ENCODE measurements at regions not wholly inside any gene's neighbourhood (a gene's known extent, or its start where the extent isn't known, plus 50 kb on each side); places are given as distances from the start of the nearest gene placed in this dataset.
"Not testable (repeated sequence)": the region's sequence is repeated elsewhere in the genome, so short reads cannot be mapped to it uniquely, and the experiment has no call there.

- Histone ChIP-seq H3K36me3 (ENCODE audit: control insufficient read depth in 5 of 5, insufficient read depth in 5 of 5, low read length in 5 of 5) (no peaks in the 10 kb centered on the region), H3K27ac (ENCODE audit: low read depth, low read length) (no peak overlapping the region), H3K4me3 (ENCODE audit: low read depth in 1 of 5, low read length in 5 of 5) (no peak overlapping the region), H3K9me3 (ENCODE audit: control insufficient read depth in 5 of 5, low read length in 5 of 5) (peaks cover 0 to 10% (median 0%) of the 10 kb centered on the region in 5 donors), H3K27me3 (ENCODE audit: control insufficient read depth in 5 of 5, insufficient read depth in 4 of 5, low read length in 5 of 5) (no peaks in the 10 kb centered on the region), H3K4me1 (ENCODE audit: control insufficient read depth in 5 of 5, insufficient read depth in 5 of 5, low read length in 5 of 5) (no peaks in the 10 kb centered on the region), H3K9ac (ENCODE audit: low read length in 5 of 5) (no peak overlapping the region)
Measured at GRCh38 chr10:9051328-9051974, 997.0 kb downstream of the GATA3 start.

GRCh38 chr10:9052767-9053166 is 998.3 kb downstream of the GATA3 start:
- Histone ChIP-seq H3K27ac (ENCODE audit: low read depth, low read length) (no peak overlapping the region), H3K4me1 (ENCODE audit: control insufficient read depth in 5 of 5, insufficient read depth in 5 of 5, low read length in 5 of 5) (no peaks in the 10 kb centered on the region), H3K27me3 (ENCODE audit: control insufficient read depth in 5 of 5, insufficient read depth in 4 of 5, low read length in 5 of 5) (no peaks in the 10 kb centered on the region), H3K4me3 (ENCODE audit: low read depth in 1 of 5, low read length in 5 of 5) (no peak overlapping the region), H3K9me3 (ENCODE audit: control insufficient read depth in 5 of 5, low read length in 5 of 5) (peaks cover 0 to 12% (median 5%) of the 10 kb centered on the region in 5 donors), H3K36me3 (ENCODE audit: control insufficient read depth in 5 of 5, insufficient read depth in 5 of 5, low read length in 5 of 5) (no peaks in the 10 kb centered on the region), H3K9ac (ENCODE audit: low read length in 5 of 5) (no peak overlapping the region)

- no peaks in the 10 kb centered on the region for H3K27me3 ChIP-seq (ENCODE audit: control insufficient read depth in 5 of 5, insufficient read depth in 4 of 5, low read length in 5 of 5)
- H3K9me3 ChIP-seq (ENCODE audit: control insufficient read depth in 5 of 5, low read length in 5 of 5), result peaks cover 0 to 8% (median 0%) of the 10 kb centered on the region in 5 donors
- no peak overlapping the region for H3K4me3 ChIP-seq (ENCODE audit: low read depth in 1 of 5, low read length in 5 of 5)
- H3K4me1 ChIP-seq (ENCODE audit: control insufficient read depth in 5 of 5, insufficient read depth in 5 of 5, low read length in 5 of 5), result no peaks in the 10 kb centered on the region
- H3K36me3 ChIP-seq (ENCODE audit: control insufficient read depth in 5 of 5, insufficient read depth in 5 of 5, low read length in 5 of 5), result no peaks in the 10 kb centered on the region
- no peak overlapping the region for H3K9ac ChIP-seq (ENCODE audit: low read length in 5 of 5)
- H3K27ac ChIP-seq (ENCODE audit: low read depth, low read length), result no peak overlapping the region
Measured at GRCh38 chr10:9056521-9056920, 1002.0 kb downstream of the GATA3 start.

GRCh38 chr10:9057293-9057692 is 1002.8 kb downstream of the GATA3 start:
- not testable (repeated sequence) for H3K9me3 ChIP-seq (ENCODE audit: control insufficient read depth in 5 of 5, low read length in 5 of 5); H3K27me3 ChIP-seq (ENCODE audit: control insufficient read depth in 5 of 5, insufficient read depth in 4 of 5, low read length in 5 of 5); H3K4me1 ChIP-seq (ENCODE audit: control insufficient read depth in 5 of 5, insufficient read depth in 5 of 5, low read length in 5 of 5); H3K27ac ChIP-seq (ENCODE audit: low read depth, low read length); H3K36me3 ChIP-seq (ENCODE audit: control insufficient read depth in 5 of 5, insufficient read depth in 5 of 5, low read length in 5 of 5); H3K9ac ChIP-seq (ENCODE audit: low read length in 5 of 5); H3K4me3 ChIP-seq (ENCODE audit: low read depth in 1 of 5, low read length in 5 of 5)

GRCh38 chr10:9060314-9060713 is 1005.8 kb downstream of the GATA3 start:
- H3K9me3 ChIP-seq (ENCODE audit: control insufficient read depth in 5 of 5, low read length in 5 of 5), result peaks cover 0 to 6% (median 0%) of the 10 kb centered on the region in 5 donors
- no peak overlapping the region for H3K4me3 ChIP-seq (ENCODE audit: low read depth in 1 of 5, low read length in 5 of 5)

GRCh38 chr10:9061871-9062270 is 1007.4 kb downstream of the GATA3 start:
- no peak overlapping the region for H3K9ac ChIP-seq (ENCODE audit: low read length in 5 of 5)
- H3K27ac ChIP-seq (ENCODE audit: low read depth, low read length), result no peak overlapping the region
- H3K4me3 ChIP-seq (ENCODE audit: low read depth in 1 of 5, low read length in 5 of 5), result no peak overlapping the region
- peaks cover 0 to 3% (median 0%) of the 10 kb centered on the region in 5 donors for H3K9me3 ChIP-seq (ENCODE audit: control insufficient read depth in 5 of 5, low read length in 5 of 5)
- H3K36me3 ChIP-seq (ENCODE audit: control insufficient read depth in 5 of 5, insufficient read depth in 5 of 5, low read length in 5 of 5), result no peaks in the 10 kb centered on the region
- no peaks in the 10 kb centered on the region for H3K4me1 ChIP-seq (ENCODE audit: control insufficient read depth in 5 of 5, insufficient read depth in 5 of 5, low read length in 5 of 5)
- no peaks in the 10 kb centered on the region for H3K27me3 ChIP-seq (ENCODE audit: control insufficient read depth in 5 of 5, insufficient read depth in 4 of 5, low read length in 5 of 5)

More at GRCh38 chr10:9060314-9060713, 1005.8 kb downstream of the GATA3 start:
- Histone ChIP-seq H3K4me1 (ENCODE audit: control insufficient read depth in 5 of 5, insufficient read depth in 5 of 5, low read length in 5 of 5) (no peaks in the 10 kb centered on the region), H3K9ac (ENCODE audit: low read length in 5 of 5) (no peak overlapping the region), H3K27me3 (ENCODE audit: control insufficient read depth in 5 of 5, insufficient read depth in 4 of 5, low read length in 5 of 5) (no peaks in the 10 kb centered on the region), H3K36me3 (ENCODE audit: control insufficient read depth in 5 of 5, insufficient read depth in 5 of 5, low read length in 5 of 5) (no peaks in the 10 kb centered on the region), H3K27ac (ENCODE audit: low read depth, low read length) (no peak overlapping the region)

- Histone ChIP-seq H3K36me3 (ENCODE audit: control insufficient read depth in 5 of 5, insufficient read depth in 5 of 5, low read length in 5 of 5) (no peaks in the 10 kb centered on the region), H3K4me1 (ENCODE audit: control insufficient read depth in 5 of 5, insufficient read depth in 5 of 5, low read length in 5 of 5) (no peaks in the 10 kb centered on the region), H3K4me3 (ENCODE audit: low read depth in 1 of 5, low read length in 5 of 5) (no peak overlapping the region), H3K27ac (ENCODE audit: low read depth, low read length) (no peak overlapping the region), H3K27me3 (ENCODE audit: control insufficient read depth in 5 of 5, insufficient read depth in 4 of 5, low read length in 5 of 5) (no peaks in the 10 kb centered on the region), H3K9ac (ENCODE audit: low read length in 5 of 5) (no peak overlapping the region), H3K9me3 (ENCODE audit: control insufficient read depth in 5 of 5, low read length in 5 of 5) (peaks cover 0 to 3% (median 0%) of the 10 kb centered on the region in 5 donors)
Measured at GRCh38 chr10:9066152-9066551, 1011.7 kb downstream of the GATA3 start.

GRCh38 chr10:9068003-9068402 is 1013.5 kb downstream of the GATA3 start:
- Histone ChIP-seq H3K36me3 (ENCODE audit: control insufficient read depth in 5 of 5, insufficient read depth in 5 of 5, low read length in 5 of 5) (no peaks in the 10 kb centered on the region), H3K9me3 (ENCODE audit: control insufficient read depth in 5 of 5, low read length in 5 of 5) (peaks cover 0 to 3% (median 0%) of the 10 kb centered on the region in 5 donors), H3K4me3 (ENCODE audit: low read depth in 1 of 5, low read length in 5 of 5) (no peak overlapping the region), H3K4me1 (ENCODE audit: control insufficient read depth in 5 of 5, insufficient read depth in 5 of 5, low read length in 5 of 5) (no peaks in the 10 kb centered on the region), H3K9ac (ENCODE audit: low read length in 5 of 5) (no peak overlapping the region), H3K27me3 (ENCODE audit: control insufficient read depth in 5 of 5, insufficient read depth in 4 of 5, low read length in 5 of 5) (no peaks in the 10 kb centered on the region), H3K27ac (ENCODE audit: low read depth, low read length) (no peak overlapping the region)

GRCh38 chr10:9069136-9069535 is 1014.6 kb downstream of the GATA3 start:
- Histone ChIP-seq H3K27me3 (ENCODE audit: control insufficient read depth in 5 of 5, insufficient read depth in 4 of 5, low read length in 5 of 5) (no peaks in the 10 kb centered on the region), H3K27ac (ENCODE audit: low read depth, low read length) (no peak overlapping the region), H3K9ac (ENCODE audit: low read length in 5 of 5) (no peak overlapping the region), H3K4me1 (ENCODE audit: control insufficient read depth in 5 of 5, insufficient read depth in 5 of 5, low read length in 5 of 5) (no peaks in the 10 kb centered on the region), H3K36me3 (ENCODE audit: control insufficient read depth in 5 of 5, insufficient read depth in 5 of 5, low read length in 5 of 5) (no peaks in the 10 kb centered on the region), H3K4me3 (ENCODE audit: low read depth in 1 of 5, low read length in 5 of 5) (no peak overlapping the region), H3K9me3 (ENCODE audit: control insufficient read depth in 5 of 5, low read length in 5 of 5) (peaks cover 0 to 3% (median 0%) of the 10 kb centered on the region in 5 donors)

- H3K36me3 ChIP-seq (ENCODE audit: control insufficient read depth in 5 of 5, insufficient read depth in 5 of 5, low read length in 5 of 5), result no peaks in the 10 kb centered on the region
- H3K9me3 ChIP-seq (ENCODE audit: control insufficient read depth in 5 of 5, low read length in 5 of 5), result peaks cover 0 to under 1% (median 0%) of the 10 kb centered on the region in 5 donors
- no peak overlapping the region for H3K27ac ChIP-seq (ENCODE audit: low read depth, low read length)
- H3K4me3 ChIP-seq (ENCODE audit: low read depth in 1 of 5, low read length in 5 of 5), result no peak overlapping the region
- H3K27me3 ChIP-seq (ENCODE audit: control insufficient read depth in 5 of 5, insufficient read depth in 4 of 5, low read length in 5 of 5), result peaks cover 0 to 2% (median 0%) of the 10 kb centered on the region in 5 donors
- H3K4me1 ChIP-seq (ENCODE audit: control insufficient read depth in 5 of 5, insufficient read depth in 5 of 5, low read length in 5 of 5), result no peaks in the 10 kb centered on the region
- no peak overlapping the region for H3K9ac ChIP-seq (ENCODE audit: low read length in 5 of 5)
Measured at GRCh38 chr10:9075420-9075819, 1020.9 kb downstream of the GATA3 start.
